NOMO-1 treated with DMSO at 0.1 percent for 48 hours (cell line): ENCODE measurements at regions not wholly inside any gene's neighbourhood (a gene's known extent, or its start where the extent isn't known, plus 50 kb on each side); places are given as distances from the start of the nearest gene placed in this dataset.

ENCODE experiments used
- DNase-seq: peaks from one replicate; lab custom pipeline; 2025; ENCODE audit not compliant: unreplicated experiment; lab: John Stamatoyannopoulos, UW

DNA sequence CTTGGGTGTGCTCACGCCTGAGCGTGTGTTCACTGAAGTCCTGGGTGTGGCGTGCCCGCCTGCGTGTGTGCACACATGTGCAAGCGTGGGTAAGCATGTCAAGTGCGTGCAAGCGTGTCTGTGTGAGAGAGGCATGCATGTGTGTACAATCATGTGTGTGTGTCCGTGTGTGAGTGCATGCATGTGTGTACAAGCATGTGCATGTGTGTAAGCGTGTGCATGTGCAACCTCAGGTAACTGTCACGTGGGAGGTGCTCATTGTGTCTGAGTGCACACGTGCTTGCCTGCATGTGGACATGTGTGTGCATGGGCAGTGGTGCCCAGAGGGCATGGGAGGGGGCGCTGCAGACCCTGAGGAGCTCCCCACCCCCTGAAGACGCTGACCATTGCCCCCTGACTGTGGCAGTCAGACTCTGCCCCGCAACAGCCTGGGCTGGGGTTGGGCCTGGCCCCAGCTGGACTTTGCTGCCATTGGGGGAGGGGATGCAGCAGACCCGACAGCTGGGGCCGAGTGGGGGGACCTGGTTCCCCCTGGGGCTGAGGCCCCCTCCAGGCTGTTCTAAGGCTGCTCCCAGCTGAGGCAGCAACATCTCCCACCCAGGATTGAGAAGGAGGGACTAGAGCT, 88.1 kb downstream of the UNCX start:
- DNase-seq: no peak

DNA sequence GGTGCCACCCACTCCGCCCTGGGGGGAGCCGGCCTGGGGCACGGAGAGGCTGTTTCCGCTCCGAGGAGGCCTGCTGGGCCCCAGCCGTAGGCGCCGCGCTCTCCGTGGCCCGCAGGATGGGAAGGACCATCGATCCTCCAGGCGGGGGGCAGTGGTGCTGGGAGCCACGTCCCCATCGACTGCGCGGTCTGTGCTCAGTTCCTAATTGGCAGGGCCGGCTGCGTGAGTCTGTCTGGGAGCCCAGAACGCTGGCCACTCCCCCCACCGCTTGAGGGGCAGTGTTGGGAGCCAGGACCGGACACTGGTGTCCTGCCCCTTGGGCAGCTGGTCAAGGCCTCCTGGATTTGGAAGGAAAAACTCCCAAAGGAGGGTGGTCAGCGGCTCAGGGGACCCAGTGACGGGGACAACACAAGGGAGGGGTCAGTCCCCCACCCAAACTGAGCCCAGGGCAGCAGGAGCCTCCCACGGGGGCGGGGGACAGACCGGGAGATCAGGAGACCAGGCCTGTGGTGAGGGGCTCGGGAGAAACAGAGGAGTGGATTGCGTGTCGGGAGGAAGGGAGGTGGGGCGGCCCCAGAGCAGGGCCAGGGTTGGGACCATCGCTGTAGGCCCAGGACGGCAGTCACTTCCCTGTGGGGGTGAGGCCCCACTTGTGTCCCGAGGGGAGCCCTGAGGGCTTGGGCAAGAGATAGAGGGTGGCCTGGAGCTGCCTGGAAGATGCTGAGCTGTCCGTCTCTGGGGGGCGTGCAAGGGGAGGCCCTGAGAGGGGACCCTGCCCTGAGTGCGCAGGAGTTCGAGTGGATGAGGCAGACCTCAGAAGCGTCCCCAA, 89.0 kb downstream of the UNCX start:
- no peak for DNase-seq

GRCh38 chr7:1322240-1323110, 89.8 kb downstream of the UNCX start:
- no peak for DNase-seq

- no peak for DNase-seq
Observed at GRCh38 chr7:1323178-1324027, 90.7 kb downstream of the UNCX start.

DNA sequence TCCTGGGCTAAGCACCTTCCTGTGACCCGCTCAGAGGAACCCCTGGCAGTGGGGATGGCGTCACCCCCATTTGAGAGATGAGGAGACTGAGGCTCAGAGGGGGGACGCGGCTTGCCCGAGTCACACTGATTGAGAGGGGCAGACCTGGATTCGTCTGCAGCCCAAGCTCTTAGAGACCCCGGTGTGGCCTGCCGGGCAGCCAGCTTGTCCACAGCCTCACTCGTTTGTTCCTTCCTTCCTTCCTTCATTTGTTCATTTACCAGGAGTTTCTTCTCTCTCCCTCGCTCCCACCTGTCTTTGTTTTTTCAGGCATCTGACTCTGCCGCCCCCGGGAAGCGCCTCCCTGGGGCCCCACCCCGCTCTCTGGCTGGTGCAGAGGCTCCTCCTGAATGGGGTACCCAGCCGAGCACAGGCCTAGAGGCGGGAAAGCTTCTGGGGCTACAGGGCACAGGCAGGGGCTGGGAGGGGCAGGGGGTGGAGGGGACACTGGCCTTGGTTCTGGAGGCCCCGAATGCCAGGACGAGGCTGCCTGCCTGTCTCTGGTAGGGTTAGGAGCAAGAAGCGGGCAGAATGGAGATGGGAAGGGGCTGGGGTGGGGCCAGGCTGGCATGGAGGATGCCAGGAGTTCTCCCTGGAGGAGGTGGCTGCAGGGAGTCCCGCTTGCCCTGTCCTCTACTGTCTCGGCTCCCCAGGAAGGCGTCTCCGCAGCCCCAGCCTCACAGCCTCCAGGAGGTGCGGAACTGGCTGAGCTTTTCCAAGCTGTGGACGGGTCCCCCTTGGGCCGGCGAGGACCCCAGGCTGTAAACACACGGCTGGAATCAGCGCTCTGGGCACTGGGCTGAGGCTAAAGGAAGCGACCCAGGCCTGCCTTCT, 91.6 kb downstream of the UNCX start:
- no peak for DNase-seq

DNA sequence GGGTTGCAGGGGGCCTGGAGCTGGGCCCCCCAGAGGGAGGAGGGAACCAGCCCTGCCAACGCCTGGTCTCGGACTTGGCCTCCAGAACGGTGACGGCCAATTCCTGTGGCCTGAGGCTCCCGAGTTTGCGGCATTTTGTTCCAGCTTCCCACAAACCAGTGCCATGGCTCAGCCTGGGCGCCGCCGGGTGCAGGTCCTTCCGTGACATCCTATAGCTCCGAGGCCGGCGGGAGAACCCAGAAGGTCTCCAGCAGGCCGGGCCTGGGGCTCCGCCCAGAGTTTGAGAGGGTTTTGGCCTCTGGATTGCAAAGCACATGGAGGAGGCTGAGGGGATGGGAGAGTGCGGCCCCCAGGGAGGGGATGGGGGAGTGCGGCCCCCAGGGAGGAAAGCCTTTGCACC, 92.6 kb downstream of the UNCX start:
- no peak for DNase-seq

DNA sequence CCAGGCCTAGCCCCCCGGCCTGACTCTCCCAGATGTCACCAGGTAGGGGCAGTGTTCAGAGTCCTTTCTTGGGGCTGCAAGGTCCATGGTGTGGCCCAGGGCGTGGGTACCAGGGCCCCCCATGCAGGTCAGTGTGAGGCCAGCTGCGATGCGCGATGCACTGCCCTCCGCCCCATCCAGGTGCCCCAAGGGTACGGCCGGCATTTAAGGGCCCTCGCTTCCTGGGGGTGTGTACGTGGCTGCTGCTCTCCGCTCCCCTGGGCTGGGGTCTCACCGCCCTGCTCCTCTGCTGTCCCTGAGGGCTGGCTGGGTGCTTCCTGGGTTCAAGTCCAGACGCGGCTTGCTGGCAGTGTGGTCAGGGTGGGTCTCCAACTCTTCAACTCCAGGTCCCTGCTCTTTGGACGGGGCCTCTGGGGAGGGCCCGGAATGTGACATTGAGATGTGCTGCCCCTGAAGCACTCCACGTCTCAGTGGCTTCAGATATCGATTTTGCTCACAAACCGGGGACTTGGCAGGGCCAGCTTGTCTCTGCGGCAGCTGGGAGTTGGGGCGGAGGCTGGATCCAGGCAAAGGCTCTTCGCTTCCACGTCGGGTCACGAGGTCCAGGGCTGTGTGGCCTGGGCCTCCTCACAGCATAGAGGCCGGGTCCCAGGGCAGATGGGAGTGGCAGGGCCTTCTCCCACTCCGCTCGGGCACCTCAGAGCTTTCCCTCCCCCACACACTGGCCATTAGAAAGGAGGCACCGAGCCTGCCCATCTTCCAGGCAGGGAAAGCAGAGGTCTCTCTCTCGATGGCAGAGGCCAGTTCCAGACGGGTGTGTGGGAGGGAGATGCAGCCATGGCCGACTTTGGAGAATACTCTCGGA, 93.2 kb downstream of the UNCX start:
- no peak for DNase-seq

- DNase-seq: no peak
Observed at GRCh38 chr7:1326511-1326785, 93.8 kb downstream of the UNCX start.

DNA sequence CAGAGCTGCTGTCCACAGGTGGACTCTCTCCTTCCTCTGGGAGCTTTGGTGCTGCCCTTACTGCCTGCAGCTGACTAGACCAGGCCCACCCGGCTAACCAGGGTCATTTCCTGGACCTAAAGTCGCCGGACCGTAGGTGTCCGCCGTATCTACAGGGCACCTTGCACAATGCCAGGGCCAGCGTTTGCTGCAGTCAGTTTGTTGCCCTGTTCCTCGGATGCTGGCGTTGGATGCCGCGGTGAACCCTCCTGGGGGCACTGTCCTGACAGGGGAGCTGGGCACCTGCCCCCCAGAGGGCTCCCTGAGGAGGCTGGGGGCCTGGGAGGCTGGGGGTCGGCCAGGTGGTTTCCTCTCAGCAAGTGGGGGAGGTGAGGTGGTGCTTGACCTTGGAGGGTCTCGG, 96.6 kb downstream of the UNCX start:
- no peak for DNase-seq

- no peak for DNase-seq
Observed at GRCh38 chr7:1329966-1330800, 97.5 kb downstream of the UNCX start.

GRCh38 chr7:1330801-1331425, 98.2 kb downstream of the UNCX start:
- no peak for DNase-seq

DNA sequence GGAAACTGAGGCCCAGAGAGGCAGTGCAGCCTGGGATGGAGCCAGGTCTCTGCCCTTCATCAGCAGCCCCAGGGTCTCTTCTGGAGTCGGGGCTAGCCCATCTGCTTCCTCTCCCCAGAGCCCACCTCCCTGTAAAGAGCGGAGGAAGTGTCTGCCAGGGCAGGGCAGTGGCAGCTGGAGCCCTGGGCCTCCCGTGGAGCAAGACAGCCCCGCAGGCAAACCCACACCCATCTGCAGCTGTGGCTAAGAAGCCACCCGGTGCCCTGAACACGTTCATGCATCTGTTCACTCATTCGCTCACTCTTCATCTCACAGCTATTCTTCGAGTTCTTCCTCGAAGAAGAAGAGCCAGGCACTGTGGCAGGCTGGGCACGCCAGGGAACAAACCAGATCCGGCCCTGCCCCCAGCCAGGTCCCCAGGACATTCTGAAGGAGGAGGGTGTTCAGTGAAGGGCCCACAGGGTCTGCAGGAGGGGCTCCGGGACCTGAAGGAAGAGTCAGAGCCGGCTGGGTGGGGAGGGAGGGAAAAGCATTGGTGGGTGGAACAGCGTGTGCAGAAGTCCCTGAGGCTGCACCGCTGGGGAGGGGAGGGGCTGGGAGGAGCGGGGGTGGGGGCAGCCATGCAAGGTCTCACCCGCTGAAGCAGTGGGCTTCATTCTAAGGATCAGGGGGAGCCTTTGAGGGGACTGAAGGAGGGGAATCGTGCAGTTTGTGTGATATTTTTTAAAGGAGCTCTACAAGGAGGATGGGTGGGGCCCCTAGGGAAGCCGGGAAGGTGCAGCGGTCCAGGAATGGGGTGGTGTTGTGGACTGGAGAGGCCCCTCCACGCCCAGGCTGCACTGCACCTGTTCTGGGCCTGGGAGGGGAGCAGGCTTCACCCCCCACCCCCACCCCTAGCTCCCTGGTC, 99.1 kb downstream of the UNCX start:
- DNase-seq: no peak

- no peak for DNase-seq
Observed at GRCh38 chr7:1336509-1336908, 103.8 kb downstream of the UNCX start.

DNA sequence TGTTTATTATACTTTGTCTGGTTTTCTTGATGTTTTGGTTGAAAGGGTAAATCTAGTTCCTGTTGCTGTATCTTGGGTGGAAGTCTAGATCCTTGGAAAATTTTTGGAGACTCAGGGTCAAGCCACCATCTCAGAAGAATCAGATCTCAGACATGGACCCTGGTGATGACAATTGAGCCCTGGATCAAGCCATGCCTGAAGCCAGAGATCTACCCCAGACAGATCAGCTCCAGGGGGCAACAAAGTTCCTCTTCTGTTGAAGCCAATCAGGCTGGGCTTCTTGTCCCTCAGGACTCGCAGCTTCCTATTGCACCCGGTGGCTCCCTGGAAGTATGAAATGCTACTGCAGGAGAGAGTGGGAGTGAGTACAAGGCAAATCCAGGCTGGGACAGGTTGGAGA, 106.9 kb downstream of the UNCX start:
- DNase-seq: no peak

DNA sequence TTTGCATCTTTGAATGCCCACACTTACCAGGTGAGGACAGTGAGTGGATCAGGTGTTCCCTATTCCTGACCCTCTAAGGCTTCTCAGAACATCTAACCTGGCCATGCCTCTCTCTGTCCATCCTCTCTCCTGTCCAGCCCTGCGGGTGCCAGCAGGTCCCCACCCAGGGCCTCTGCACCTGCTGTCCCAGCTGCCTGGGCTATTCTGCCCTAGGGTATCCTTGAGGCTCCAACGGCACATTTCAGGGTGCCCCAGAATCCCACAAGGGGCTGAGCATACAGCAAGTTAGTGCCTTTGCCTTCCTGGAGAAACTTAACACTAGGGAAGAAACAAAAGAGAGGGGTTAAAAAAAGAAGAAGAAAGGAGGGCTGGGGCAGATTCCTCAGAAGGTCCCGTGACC, 107.4 kb downstream of the UNCX start:
- DNase-seq: no peak

DNA sequence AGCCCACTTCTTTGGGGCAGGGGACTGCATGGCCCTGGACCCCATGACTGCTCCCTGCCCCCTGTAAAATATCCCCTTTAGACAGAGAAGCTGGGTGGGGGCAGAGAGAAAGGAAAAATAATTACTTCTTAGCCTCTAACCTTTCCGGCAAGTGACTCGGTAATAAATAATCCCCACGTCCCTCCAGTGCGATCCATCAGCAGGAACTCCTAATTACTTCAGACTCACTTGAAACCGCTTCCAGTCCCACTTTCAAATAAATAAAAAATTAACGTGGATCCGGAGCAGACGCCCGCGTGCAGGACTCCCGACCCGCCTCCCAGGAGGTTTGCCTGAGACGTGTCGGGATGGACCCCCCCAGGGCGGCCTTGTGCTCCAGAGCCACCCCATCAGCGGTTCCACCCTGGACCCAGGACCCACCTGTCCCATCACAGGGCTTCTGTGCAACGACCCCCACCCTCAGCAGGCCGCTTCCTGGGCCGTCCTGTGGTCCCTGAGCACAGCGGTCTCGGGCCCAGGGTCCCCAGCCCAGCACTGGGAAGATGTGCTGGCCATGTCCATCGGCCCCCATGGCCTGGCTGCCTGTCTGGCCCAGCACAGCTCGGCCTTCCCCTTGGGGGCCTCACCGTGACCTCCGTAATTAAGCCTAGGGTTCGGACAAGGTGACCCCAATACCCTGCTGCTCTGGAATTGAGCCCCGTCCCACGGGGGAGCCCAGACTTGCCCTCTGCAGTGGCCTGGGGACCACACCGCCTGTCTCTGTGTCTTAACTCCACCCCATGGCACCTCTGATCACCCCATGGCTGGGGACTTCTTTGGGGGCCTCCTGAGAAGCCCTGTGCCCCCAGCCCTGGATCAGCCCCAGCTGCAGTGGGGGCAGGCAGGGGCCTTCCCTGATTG, 108.0 kb downstream of the UNCX start:
- no peak for DNase-seq
